Ovary (tissue), 7 donors: ENCODE measurements at regions not wholly inside any gene's neighbourhood (a gene's known extent, or its start where the extent isn't known, plus 50 kb on each side); places are given as distances from the start of the nearest gene placed in this dataset.

Experiments
- DNase-seq, 5 donors: peaks; one replicate each; pipeline ENCODE4 v3.0.0-alpha.2; 2019 to 2020
- H3K27ac ChIP-seq, 2 donors: fragments of 200-600 bp; one replicate each; pipeline versions ENCODE4 v1.5.1 to v1.8.0; 2019 to 2022
- H3K27me3 ChIP-seq: fragments of 200-600 bp; one replicate; pipeline ENCODE4 v1.8.0; 2022
- H3K36me3 ChIP-seq: fragments of 200-600 bp; sonication (generic); one replicate; pipeline ENCODE4 v1.5.1; 2019
- H3K4me1 ChIP-seq: one replicate; pipeline ENCODE4 v1.8.1; 2013; ENCODE audit warnings: mild to moderate bottlenecking, moderate library complexity; ENCODE audit not compliant: insufficient read depth
- H3K4me3 ChIP-seq: fragments of 200-600 bp; sonication (generic); one replicate; pipeline ENCODE4 v1.5.1; 2017
- H3K9me3 ChIP-seq, 2 donors: fragments of 200-600 bp in 1 of 2; sonication (generic) in 1 of 2; one replicate each; pipeline versions ENCODE4 v1.5.1 to v1.8.1; 2013 to 2019; ENCODE audit warnings: mild to moderate bottlenecking in 1 of 2, moderate library complexity in 1 of 2
- EP300 ChIP-seq: sonication (generic); formaldehyde crosslinking; IDR thresholded peaks from one replicate; pipeline ENCODE4 v1.6.1; 2017; ENCODE audit warnings: antibody characterized with exemption
- POLR2A ChIP-seq: fragments of 450-650 bp; IDR thresholded peaks from one replicate; pipeline ENCODE4 v1.6.1; 2017; ENCODE audit warnings: antibody characterized with exemption, mild to moderate bottlenecking, moderate library complexity
- WGBS, 3 donors: extraction: QIAGEN DNeasy Blood & Tissue Kit in 1 of 3; methylation state at CpG; one replicate each; pipeline versions ENCODE4 v1.1.5 to v1.1.7; 2013 to 2017; 5-methylcytosine and 5-hydroxymethylcytosine counted together
- intact Hi-C, 4 donors: fragments of 100-400 bp; cut with DNase I; formaldehyde crosslinking; loops; one replicate each; pipeline versions ENCODE4 v1.11.0 to v1.15.1; 2022 to 2023
- TF ChIP-seq, protein P1 (sequence below), 3 donors: fragments of 450-650 bp in 2 of 3; fragments of 200-600 bp in 1 of 3; IDR thresholded peaks; one replicate each; pipeline versions ENCODE4 v1.5.1 to v1.8.0; 2016 to 2022; ENCODE audit warnings: antibody characterized with exemption in 3 of 3, mild to moderate bottlenecking in 1 of 3
- donor health status: DM: no; HTN: no; CAD: no; lungs with moderate emphysema.
- donor health status: DM: no; HTN: no; CAD: no.
- donor health status: Bipolar disorder and iron deficiency.
- donor health status: DM: no; HTN: no; CAD: no.
- donor health status: DM: yes; HTN: yes; CAD: no.

DNA sequence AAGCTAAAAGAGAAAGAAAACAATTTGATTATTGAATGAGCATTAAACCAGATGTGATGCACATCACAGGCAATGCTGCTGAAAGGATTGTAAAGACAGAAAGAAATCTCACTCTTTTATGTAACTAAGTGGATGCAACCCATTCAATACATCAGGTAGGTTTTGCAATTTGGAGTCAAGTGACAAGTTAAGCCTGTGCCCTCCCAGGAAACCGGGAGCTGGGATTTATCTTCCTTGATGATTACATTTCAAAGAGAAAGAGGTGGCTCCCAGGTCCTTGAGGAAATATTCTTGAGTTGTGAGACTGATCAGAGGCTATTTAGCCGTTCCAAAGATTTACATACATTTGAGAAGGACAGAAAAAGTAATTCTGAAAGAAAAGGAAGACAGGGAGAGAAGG lies 219.0 kb upstream of the PROK2 start:
- no peaks in the 10 kb centered on the region for H3K9me3 ChIP-seq
- intact Hi-C loops: no loop called here
- no peaks in the 10 kb centered on the region for H3K36me3 ChIP-seq
- no peak for DNase-seq
- no peaks in the 10 kb centered on the region for H3K27me3 ChIP-seq
- TF ChIP-seq EP300: no peak
- TF ChIP-seq, protein P1, sequence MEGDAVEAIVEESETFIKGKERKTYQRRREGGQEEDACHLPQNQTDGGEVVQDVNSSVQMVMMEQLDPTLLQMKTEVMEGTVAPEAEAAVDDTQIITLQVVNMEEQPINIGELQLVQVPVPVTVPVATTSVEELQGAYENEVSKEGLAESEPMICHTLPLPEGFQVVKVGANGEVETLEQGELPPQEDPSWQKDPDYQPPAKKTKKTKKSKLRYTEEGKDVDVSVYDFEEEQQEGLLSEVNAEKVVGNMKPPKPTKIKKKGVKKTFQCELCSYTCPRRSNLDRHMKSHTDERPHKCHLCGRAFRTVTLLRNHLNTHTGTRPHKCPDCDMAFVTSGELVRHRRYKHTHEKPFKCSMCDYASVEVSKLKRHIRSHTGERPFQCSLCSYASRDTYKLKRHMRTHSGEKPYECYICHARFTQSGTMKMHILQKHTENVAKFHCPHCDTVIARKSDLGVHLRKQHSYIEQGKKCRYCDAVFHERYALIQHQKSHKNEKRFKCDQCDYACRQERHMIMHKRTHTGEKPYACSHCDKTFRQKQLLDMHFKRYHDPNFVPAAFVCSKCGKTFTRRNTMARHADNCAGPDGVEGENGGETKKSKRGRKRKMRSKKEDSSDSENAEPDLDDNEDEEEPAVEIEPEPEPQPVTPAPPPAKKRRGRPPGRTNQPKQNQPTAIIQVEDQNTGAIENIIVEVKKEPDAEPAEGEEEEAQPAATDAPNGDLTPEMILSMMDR (IDR thresholded peaks at IDR 0.05): no peak
- no peak for TF ChIP-seq POLR2A
- WGBS, 3 donors: 35 to 55% (median 35%) methylated on average over 2 of the region's 2 CpGs
- no peak overlapping the region for H3K27ac ChIP-seq
- H3K4me1 ChIP-seq: no peaks in the 10 kb centered on the region
- no peak overlapping the region for H3K4me3 ChIP-seq

DNA sequence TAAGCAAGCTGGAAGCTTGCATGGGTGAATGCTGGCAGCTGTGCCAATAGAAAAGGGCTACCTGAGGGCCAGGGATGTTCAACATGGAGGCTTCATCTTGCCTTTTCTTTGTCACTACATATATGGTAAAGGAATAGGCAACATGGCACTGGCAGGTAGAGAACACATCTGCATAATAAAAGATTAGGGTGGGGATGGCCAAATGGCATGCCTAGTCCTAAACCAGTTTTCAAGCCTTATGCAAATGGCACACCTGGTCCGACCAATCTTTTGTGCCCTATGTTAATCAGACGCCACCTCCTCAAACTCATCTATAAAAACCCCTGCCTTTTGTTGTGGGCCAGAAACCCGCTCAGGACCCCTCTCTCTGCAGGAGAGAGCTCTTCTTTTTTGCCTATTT lies 216.8 kb upstream of the PROK2 start:
- 59 to 82% (median 82%) methylated on average over 3 of the region's 3 CpGs for WGBS, 3 donors
- no peak overlapping the region for H3K27ac ChIP-seq
- no peak for DNase-seq
- H3K4me3 ChIP-seq: no peak overlapping the region
- no peaks in the 10 kb centered on the region for H3K36me3 ChIP-seq
- H3K27me3 ChIP-seq: no peaks in the 10 kb centered on the region
- TF ChIP-seq, protein P1 (IDR thresholded peaks at IDR 0.05): no peak
- TF ChIP-seq POLR2A: no peak
- no peak for TF ChIP-seq EP300
- H3K9me3 ChIP-seq: no peaks in the 10 kb centered on the region
- H3K4me1 ChIP-seq: no peaks in the 10 kb centered on the region
- intact Hi-C loops: no loop called here

- intact Hi-C loops: no loop called here
- Histone ChIP-seq H3K27me3 (no peaks in the 10 kb centered on the region), H3K9me3 (no peaks in the 10 kb centered on the region), H3K4me1 (no peaks in the 10 kb centered on the region), H3K36me3 (no peaks in the 10 kb centered on the region), H3K4me3 (no peak overlapping the region), H3K27ac (no peak overlapping the region)
- TF ChIP-seq, protein P1 (IDR thresholded peaks at IDR 0.05): no peak
- TF ChIP-seq POLR2A (no peak), EP300 (no peak)
- DNase-seq: no peak
- 65 to 80% (median 71%) methylated on average over 3 of the region's 3 CpGs for WGBS, 3 donors
These were observed 214.2 kb upstream of the PROK2 start for GRCh38 chr3:71998995-71999673.

- Histone ChIP-seq H3K27me3 (no peaks in the 10 kb centered on the region), H3K9me3 (no peaks in the 10 kb centered on the region), H3K36me3 (no peaks in the 10 kb centered on the region), H3K27ac (no peak overlapping the region), H3K4me3 (no peak overlapping the region), H3K4me1 (no peaks in the 10 kb centered on the region)
- WGBS, 3 donors: 69 to 80% (median 73%) methylated on average over 4 of the region's 4 CpGs
- intact Hi-C loops: no loop called here
- DNase-seq: no peak
- TF ChIP-seq POLR2A: no peak
- TF ChIP-seq, protein P1 (IDR thresholded peaks at IDR 0.05): no peak
- no peak for TF ChIP-seq EP300
These were observed 212.2 kb upstream of the PROK2 start for GRCh38 chr3:71997066-71997653.
